K562 (cell line): ENCODE measurements at regions not wholly inside any gene's neighbourhood (a gene's known extent, or its start where the extent isn't known, plus 50 kb on each side); places are given as distances from the start of the nearest gene placed in this dataset.

Experiments
- CHD2 ChIP-seq: IDR thresholded peaks from 2 replicates; pipeline ENCODE4 v1.6.1; 2011; ENCODE audit warnings: low read depth, low read length
- FIP1L1 ChIP-seq: fragments of 200-400 bp; formaldehyde crosslinking; IDR thresholded peaks from 2 replicates; pipeline ENCODE4 v1.6.1; 2018; ENCODE audit warnings: mild to moderate bottlenecking, low read depth, low read length; ENCODE audit not compliant: poor library complexity, severe bottlenecking
- GTF2F1 ChIP-seq: IDR thresholded peaks from 2 replicates; pipeline ENCODE4 v1.6.1; 2011; ENCODE audit warnings: low read depth, low read length, improper control_type of control experiment
- MIER1 ChIP-seq: fragments of 450-650 bp; IDR thresholded peaks from 2 replicates; pipeline ENCODE4 v1.6.1; 2016; ENCODE audit warnings: antibody characterized with exemption, mild to moderate bottlenecking, low read depth
- NFIC ChIP-seq: fragments of 450-650 bp; IDR thresholded peaks from 2 replicates; pipeline ENCODE4 v1.6.1; 2017; ENCODE audit warnings: mild to moderate bottlenecking, inconsistent platforms
- NFRKB ChIP-seq: fragments of 450-650 bp; IDR thresholded peaks from 2 replicates; pipeline ENCODE4 v1.6.1; 2016; ENCODE audit warnings: low read depth
- POLR2AphosphoS5 ChIP-seq: IDR thresholded peaks from 2 replicates; pipeline ENCODE4 v1.6.1; 2011; ENCODE audit warnings: mild to moderate bottlenecking, low read depth, low read length, moderate library complexity; ENCODE audit not compliant: control insufficient read depth, insufficient read depth
- SETDB1 ChIP-seq: IDR thresholded peaks from one replicate; pipeline ENCODE4 v1.6.1; 2012; ENCODE audit warnings: low read length, control low read depth, inconsistent platforms
- ZFPM2 ChIP-seq: fragments of 250-450 bp; sonication (Bioruptor Pico); IDR thresholded peaks from 2 replicates; pipeline ENCODE4 v1.5.1; 2022; ENCODE audit warnings: mild to moderate bottlenecking
- TF ChIP-seq, protein P1 (sequence below): fragments of 250-450 bp; sonication (Bioruptor Pico); IDR thresholded peaks from 2 replicates; pipeline ENCODE4 v1.4.0; 2020; ENCODE audit warnings: mild to moderate bottlenecking, moderate library complexity, borderline replicate concordance

DNA sequence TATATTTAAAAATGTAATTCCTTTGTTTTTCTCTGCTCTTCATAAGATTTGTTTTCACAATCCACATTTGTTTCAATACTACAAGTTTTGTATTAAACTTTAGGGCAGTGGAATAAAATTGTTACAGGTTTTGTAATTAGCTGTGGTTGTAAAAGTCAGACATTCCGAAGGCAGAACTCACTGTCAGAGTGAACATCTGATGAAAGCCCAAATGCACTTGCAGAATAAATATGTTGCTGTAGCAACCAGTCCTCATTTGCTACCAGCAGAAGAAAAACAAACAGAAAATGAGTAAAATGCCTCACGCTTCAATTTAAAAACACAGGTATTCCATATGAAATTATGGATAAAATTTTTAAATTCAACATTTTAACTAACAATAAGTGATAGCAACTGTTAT is 740.1 kb upstream of the FAM174A start:
- TF ChIP-seq SETDB1 (no peak), FIP1L1 (no peak), POLR2AphosphoS5 (no peak), GTF2F1 (no peak), CHD2 (no peak), NFRKB (no peak), NFIC (no peak), ZFPM2 (no peak), MIER1 (no peak)
- TF ChIP-seq, protein P1, sequence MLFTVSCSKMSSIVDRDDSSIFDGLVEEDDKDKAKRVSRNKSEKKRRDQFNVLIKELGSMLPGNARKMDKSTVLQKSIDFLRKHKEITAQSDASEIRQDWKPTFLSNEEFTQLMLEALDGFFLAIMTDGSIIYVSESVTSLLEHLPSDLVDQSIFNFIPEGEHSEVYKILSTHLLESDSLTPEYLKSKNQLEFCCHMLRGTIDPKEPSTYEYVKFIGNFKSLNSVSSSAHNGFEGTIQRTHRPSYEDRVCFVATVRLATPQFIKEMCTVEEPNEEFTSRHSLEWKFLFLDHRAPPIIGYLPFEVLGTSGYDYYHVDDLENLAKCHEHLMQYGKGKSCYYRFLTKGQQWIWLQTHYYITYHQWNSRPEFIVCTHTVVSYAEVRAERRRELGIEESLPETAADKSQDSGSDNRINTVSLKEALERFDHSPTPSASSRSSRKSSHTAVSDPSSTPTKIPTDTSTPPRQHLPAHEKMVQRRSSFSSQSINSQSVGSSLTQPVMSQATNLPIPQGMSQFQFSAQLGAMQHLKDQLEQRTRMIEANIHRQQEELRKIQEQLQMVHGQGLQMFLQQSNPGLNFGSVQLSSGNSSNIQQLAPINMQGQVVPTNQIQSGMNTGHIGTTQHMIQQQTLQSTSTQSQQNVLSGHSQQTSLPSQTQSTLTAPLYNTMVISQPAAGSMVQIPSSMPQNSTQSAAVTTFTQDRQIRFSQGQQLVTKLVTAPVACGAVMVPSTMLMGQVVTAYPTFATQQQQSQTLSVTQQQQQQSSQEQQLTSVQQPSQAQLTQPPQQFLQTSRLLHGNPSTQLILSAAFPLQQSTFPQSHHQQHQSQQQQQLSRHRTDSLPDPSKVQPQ (CRISPR knock-in tag), result no peak
